ENCODE measurements at regions not wholly inside any gene's neighbourhood (a gene's known extent, or its start where the extent isn't known, plus 50 kb on each side); places are given as distances from the start of the nearest gene placed in this dataset.
"Not testable (repeated sequence)": the region's sequence is repeated elsewhere in the genome, so short reads cannot be mapped to it uniquely, and the experiment has no call there.

DNA sequence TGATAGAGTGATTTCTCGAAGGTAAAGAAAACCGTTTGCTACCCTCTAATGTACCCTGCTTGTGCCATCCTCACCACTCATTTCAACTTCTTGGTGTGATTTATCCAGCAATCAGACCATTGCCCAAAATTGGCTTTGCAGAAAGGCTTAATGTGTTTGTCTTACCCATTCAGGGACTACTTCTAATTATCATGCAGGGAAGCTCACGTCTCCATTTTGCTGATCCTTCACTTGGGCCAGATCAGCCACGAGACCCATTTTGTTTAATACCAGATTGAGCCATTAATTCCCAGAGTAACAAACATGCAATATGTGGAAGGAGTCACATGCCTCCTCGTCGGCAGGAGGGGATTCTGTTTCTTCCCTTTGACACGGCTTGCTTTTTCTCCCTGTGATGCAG is 51.1 kb upstream of the CRY1 start:
- DNase-seq (ENCODE audit: low spot score) = no peak

DNA sequence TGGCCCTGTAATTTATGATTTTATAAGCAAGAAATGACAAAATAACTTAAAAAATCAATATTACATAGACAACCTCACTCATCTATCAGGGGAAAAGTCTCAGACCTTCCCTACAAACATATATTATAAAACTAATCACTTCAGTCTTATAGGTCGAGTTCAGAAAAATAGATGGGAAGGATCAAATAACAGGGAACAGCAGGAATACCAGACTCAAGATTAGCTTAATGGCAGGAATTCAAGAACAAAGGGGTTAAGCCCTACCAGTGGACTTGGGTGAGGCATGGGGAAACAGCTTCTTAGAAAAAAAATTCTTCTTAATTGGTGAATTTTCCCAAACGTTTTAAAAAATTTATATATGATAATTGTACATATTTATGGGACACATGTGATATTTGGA is 51.6 kb upstream of the CRY1 start:
- DNase-seq (ENCODE audit: low spot score) = no peak

- no peak for DNase-seq (ENCODE audit: low spot score)
Measured at GRCh38 chr12:107145397-107145796, 52.0 kb upstream of the CRY1 start.

DNA sequence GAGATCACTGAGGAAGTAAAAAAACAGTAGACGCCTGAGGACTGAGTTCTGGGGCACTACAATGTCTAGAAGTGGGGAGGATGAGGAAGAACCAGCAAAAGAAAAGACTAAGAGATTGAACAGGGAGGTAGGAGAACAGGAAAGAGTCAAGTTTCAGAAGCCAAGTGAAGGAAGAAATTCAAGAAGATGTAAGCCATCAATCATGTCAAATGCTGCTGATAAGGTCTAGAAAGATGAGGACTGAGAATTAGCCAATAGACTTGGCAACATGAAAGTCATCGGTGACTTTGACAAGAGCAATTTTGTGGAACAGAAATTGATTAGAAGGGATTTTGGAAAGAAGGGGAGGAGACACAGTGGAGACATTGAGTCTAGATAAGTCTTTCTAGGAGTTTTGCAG is 54.8 kb upstream of the CRY1 start:
- no peak for DNase-seq (ENCODE audit: low spot score)

DNA sequence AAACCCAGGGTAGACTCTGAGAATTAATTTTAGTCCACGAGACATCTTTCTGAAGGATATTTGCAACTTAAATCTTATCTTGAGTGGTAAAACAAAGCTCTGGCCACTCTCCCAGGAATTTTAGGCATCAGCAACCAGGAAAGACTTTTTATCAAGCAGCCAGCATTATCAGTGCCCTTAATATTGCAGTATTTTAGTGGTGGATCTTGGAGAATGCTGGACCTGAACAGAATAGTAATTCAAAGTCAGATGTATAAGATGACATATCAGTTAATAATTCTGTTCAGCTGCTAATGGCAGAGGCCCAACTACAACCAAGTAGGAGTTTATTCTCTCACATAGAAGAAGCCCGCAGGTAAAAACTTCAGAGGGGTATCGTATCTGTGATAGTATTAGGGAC is 59.0 kb upstream of the CRY1 start:
- DNase-seq (ENCODE audit: low spot score) = no peak

DNA sequence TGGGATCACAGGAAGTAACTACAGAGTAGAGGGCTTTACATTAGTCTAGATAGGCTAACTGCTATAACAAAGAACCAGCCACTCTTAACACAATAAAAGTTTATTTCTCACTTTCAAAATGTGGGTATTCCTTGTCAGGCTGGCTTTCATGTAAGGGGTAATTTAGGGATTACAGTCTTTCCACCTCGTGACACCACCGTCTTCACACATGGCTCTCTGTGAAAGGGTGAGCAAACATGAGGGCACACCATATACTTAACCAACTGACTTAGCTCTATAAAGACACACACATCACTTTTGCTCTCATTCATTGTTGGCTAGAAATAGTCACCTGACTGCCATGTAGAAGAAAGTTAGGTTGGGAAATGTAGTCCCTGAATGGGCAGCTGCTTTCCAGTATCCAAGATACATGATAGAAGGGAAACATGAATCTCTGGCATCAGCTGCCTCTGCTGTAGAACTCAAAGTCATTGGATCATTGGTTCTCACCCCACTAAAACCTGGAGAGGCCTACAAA is 66.1 kb upstream of the CRY1 start:
- no peak for DNase-seq (ENCODE audit: low spot score)

DNA sequence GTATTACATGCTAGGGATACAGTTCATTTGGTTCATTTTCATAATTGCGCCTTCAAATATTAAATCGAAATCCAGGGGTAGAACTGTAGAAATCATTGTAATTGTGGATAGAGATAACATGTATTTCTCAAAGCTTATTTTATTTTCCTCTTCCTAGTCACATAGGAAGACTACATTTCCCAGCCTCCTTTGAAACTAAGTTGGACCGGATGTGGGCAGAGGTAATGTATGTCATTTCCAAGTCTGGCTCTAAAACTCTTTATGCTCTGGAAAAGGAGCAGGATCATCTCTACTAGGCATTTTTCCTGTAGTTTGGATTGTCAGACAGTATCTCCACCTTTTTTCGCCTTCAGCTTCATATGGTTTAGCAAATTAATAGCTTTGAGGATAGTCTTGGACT is 70.1 kb upstream of the CRY1 start:
- DNase-seq (ENCODE audit: low spot score) = no peak

DNA sequence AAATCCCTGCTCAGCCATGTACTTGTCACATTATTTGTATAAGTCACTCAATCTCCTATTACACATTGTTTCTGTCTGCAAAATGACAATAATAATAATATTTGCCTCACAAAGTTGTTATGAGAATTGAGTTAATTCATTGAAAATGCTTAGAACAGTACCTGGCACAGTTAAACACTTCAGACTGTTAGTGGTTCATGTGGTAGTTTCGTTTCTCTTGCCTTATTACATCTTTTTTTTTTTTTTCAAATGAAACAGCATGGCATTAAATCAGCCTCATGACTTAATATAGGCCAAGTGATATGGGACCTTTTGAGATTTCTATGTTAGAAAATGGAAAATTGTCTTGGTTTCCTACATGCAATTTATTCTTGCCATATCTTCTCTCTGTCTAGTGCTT is 71.0 kb upstream of the CRY1 start:
- DNase-seq (ENCODE audit: low spot score) = no peak

DNA sequence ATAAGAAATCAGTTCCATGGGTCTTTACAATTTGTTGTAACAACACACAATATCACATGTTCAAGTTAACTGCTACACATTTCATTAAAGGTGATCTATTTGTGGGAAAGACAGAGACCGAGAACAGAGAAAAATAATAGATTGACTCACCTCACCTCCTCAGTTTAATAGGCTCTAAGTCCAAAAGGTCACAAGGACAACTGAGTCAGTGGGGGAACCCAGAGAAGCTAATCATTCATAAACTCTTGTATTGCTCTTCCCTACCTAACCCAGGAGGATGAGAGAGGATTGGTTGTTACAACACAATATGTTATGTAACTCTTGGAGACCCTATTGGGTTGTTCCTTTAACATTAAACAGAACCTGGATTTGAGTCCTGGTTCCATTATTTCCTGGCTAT is 72.2 kb upstream of the CRY1 start:
- no peak for DNase-seq (ENCODE audit: low spot score)

GRCh38 chr12:107167756-107168155 is 74.4 kb upstream of the CRY1 start:
- DNase-seq (ENCODE audit: low spot score) = no peak

GRCh38 chr12:107169200-107169599 is 75.9 kb upstream of the CRY1 start:
- DNase-seq (ENCODE audit: low spot score) = no peak

DNA sequence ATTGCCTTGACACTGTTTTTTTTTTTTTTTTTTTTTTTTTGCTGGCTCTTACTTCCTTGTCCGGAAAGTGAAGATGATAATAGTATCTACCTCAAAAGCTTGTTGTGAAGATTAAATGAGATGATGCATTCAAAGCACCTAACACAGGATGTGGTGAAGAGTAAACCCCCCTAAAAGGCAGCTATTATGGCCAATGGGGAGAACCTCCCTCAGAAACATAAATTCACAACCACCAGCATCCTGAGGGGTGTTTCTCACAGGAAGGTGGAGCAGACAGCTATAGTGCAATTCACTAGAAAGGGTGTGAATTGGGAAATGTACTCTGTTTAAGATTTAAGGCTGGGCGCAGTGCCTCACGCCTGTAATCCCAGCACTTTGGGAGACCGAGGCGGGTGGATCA is 85.4 kb upstream of the CRY1 start:
- DNase-seq (ENCODE audit: low spot score) = no peak

DNA sequence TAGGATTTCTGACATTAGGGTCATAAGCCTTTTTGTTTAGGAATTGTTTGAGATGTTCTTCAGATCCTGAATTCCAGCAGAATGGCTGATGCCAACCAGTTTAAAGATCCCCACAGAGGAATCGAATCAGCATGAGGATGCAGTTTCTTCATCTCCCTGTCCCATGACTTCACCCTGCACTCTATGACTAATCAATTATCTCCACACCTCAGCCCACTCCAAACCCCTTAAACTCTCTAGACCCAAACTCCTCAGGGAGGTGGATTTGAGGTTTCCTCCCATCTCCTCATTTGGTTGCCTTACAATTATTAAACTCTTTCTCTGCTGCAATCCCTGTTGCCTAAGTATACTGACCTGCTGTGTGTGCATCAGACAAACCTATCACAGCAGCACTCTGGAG is 86.5 kb upstream of the CRY1 start:
- DNase-seq (ENCODE audit: low spot score) = no peak

DNA sequence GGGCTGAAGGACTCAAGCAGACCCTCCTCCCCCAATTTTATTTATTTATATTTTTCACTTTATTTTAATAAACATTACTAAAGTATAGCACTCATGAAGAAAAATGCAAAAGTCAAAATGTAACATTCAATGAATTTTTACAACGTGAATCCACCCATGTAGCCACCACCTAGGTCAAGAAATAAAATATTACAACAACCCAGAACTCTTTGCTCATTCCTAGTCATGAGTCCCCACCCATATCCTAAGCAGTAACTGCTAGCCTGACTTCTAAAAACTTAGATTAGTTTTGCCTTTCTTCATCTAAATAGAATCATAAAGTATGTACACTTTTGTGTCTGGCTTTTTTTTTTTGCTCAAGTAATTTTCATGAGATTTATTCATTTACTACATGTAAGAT is 86.9 kb upstream of the CRY1 start:
- DNase-seq (ENCODE audit: low spot score) = no peak

DNA sequence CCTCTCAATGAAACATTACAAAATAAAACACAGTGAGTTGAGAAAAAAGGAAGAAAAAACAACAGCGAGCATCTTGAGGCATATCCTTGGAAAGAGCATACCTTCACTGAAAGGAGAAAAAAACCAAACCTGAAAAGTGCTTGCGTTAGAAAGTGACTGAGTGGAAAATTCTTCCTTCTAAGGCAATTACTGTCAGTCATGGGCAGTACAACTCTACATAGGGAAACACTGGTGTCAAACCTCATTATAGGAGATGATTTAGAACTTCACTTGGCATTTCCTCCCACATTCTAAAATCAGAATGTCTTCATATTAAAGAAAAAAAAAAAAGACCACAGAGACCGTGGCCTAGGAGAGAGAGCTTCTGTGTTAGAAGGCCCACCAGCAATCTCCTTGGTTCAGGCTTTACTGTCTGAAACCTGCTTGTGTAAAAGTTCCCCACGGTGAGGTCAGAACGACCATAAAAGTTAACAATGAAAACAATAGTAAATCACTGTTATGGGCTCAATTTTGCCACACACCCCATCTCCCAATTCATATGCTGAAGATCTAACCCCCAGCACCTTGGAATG is 91.1 kb upstream of the CRY1 start:
- no peak for DNase-seq (ENCODE audit: low spot score)

DNA sequence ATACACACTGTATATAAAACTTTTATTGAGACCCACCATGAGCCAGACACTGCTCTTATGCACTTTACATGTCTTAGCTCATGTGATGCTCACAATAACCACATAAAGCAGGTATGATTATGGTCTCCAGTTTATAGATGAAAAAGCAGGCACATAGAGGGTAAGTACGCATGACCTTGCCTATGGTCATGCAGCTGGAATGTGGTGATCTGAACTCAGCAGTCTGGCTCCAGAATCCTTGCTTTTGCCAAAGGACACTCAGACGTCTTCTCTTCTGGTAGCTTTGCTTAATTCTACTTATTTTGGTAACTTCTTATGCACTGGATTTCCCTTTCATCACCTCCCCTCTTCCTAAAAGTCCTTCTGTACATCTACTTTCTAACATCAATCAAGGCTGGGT is 103.3 kb upstream of the CRY1 start:
- peak; percentile 16 for DNase-seq (ENCODE audit: low spot score)

- DNase-seq (ENCODE audit: low spot score) = peak; percentile 57
Measured at GRCh38 chr12:107200394-107200793, 107.0 kb upstream of the CRY1 start.

GRCh38 chr12:107207931-107208525 is 114.7 kb upstream of the CRY1 start:
- no peak for DNase-seq (ENCODE audit: low spot score)

DNA sequence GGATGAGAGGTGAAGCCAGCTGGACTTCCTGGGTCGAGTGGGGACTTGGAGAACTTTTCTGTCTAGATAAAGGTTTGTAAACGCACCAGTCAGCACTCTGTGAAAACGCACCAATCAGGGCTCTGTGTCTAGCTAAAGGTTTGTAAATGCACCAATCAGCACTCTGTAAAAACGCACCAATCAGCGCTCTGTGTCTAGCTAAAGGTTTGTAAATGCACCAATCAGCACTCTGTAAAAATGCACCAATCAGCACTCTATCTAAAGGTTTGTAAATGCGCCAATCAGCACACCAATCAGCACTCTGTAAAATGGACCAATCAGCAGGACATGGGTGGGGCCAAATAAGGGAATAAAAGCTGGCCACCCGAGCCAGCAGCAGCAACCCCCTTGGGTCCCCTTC is 116.4 kb upstream of the CRY1 start:
- not testable (repeated sequence) for DNase-seq (ENCODE audit: low spot score)

- DNase-seq (ENCODE audit: low spot score) = peak; percentile 32
Measured at GRCh38 chr12:107214373-107214773, 121.0 kb upstream of the CRY1 start.

DNA sequence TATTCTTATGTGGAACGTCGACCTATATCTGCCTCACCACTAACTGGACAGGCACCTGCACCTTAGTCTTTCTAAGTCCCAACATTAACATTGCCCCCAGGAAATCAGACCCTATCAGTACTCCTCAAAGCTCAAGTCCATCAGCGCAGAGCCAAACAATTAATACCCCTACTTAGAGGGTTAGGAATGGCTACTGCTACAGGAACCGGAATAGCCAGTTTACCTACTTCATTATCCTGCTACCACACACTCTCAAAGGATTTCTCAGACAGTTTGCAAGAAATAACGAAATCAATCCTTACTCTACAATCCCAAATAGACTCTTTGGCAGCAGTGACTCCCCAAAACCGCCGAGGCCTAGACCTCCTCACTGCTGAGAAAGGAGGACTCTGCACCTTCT is 123.1 kb upstream of the CRY1 start:
- DNase-seq (ENCODE audit: low spot score) = not testable (repeated sequence)

GRCh38 chr12:107219301-107219700 is 126.0 kb upstream of the CRY1 start:
- DNase-seq (ENCODE audit: low spot score) = no peak

- no peak for DNase-seq (ENCODE audit: low spot score)
Measured at GRCh38 chr12:107221913-107222312, 128.6 kb upstream of the CRY1 start.

DNA sequence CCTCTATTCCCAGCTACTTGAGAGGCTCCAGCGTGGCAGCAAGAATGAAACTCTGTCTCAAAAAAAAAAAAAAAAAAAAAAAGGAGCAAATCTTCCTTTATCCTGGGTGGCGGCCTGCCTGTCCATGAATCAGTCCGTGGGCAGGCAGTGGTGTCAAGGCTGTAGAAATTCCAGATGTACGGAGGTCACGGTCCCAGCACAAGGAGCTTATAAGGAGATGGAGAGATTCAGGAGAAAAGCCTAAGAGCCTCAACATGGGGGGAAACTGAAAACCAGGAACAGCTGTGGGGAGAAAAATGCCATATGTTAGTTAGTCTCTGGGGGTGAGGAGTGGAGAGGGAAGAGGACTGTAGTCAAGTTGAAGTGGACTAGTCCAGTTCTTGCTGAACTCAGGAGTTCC is 130.5 kb upstream of the CRY1 start:
- DNase-seq (ENCODE audit: low spot score) = no peak
